Brain microvascular endothelial cell (primary cell): ENCODE measurements at regions not wholly inside any gene's neighbourhood (a gene's known extent, or its start where the extent isn't known, plus 50 kb on each side); places are given as distances from the start of the nearest gene placed in this dataset.

ENCODE experiments used
- DNase-seq: peaks from one replicate; pipeline ENCODE4 v3.0.0-alpha.2; 2020
- H3K27ac ChIP-seq: fragments of 250-450 bp; sonication (Bioruptor Pico); 2 replicates; pipeline ENCODE4 v1.5.1; 2020; ENCODE audit warnings: mild to moderate bottlenecking, moderate library complexity
- H3K27me3 ChIP-seq: fragments of 250-450 bp; sonication (Bioruptor Pico); replicated peaks from 2 replicates; pipeline ENCODE4 v1.5.1; 2020; ENCODE audit warnings: mild to moderate bottlenecking
- H3K36me3 ChIP-seq: fragments of 250-450 bp; sonication (Bioruptor Pico); replicated peaks from 2 replicates; pipeline ENCODE4 v1.5.1; 2020; ENCODE audit warnings: mild to moderate bottlenecking
- H3K4me3 ChIP-seq: 2 replicates; pipeline ENCODE4 v1.5.1; 2011; ENCODE audit warnings: low read depth, mild to moderate bottlenecking, control low read depth, low read length, moderate library complexity
- in situ Hi-C: cut with HindIII; loops from 2 replicates; pipeline ENCODE4 v1.10.0; 2017; ENCODE audit warnings: low sequenced_read_pairs, low pct_ligation_motif_present
- TF ChIP-seq, protein P1 (sequence below): IDR thresholded peaks from 2 replicates; pipeline ENCODE4 v1.5.1; 2011; ENCODE audit warnings: low read depth, mild to moderate bottlenecking, moderate library complexity, low read length, control low read depth, inconsistent platforms; ENCODE audit errors: missing control alignments

DNA sequence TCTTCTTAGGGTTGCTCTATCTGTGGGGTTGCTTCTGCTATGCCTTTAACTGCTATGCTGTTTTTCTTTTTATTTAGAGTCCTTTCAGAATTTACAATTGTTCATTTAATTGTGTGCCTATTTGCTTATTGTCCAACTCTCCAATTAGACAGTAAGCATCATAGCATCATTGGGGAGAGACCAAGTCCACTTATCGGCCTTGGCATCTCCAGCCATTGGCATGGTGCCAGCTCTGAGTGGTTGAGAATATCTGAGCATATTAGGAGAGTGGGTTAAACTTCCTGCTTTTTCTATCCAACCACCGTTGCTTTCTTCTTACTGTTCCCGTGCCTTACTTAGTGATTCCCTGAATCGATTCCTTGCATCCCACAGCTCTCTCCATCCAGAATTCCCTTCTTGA, 535.0 kb downstream of the AJAP1 start:
- TF ChIP-seq, protein P1, sequence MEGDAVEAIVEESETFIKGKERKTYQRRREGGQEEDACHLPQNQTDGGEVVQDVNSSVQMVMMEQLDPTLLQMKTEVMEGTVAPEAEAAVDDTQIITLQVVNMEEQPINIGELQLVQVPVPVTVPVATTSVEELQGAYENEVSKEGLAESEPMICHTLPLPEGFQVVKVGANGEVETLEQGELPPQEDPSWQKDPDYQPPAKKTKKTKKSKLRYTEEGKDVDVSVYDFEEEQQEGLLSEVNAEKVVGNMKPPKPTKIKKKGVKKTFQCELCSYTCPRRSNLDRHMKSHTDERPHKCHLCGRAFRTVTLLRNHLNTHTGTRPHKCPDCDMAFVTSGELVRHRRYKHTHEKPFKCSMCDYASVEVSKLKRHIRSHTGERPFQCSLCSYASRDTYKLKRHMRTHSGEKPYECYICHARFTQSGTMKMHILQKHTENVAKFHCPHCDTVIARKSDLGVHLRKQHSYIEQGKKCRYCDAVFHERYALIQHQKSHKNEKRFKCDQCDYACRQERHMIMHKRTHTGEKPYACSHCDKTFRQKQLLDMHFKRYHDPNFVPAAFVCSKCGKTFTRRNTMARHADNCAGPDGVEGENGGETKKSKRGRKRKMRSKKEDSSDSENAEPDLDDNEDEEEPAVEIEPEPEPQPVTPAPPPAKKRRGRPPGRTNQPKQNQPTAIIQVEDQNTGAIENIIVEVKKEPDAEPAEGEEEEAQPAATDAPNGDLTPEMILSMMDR = no peak
- H3K4me3 ChIP-seq = no peak overlapping the region
- in situ Hi-C loops = no loop called here
- H3K36me3 ChIP-seq = no peaks in the 10 kb centered on the region
- no peaks in the 10 kb centered on the region for H3K27me3 ChIP-seq
- DNase-seq = no peak
- no peak overlapping the region for H3K27ac ChIP-seq

DNA sequence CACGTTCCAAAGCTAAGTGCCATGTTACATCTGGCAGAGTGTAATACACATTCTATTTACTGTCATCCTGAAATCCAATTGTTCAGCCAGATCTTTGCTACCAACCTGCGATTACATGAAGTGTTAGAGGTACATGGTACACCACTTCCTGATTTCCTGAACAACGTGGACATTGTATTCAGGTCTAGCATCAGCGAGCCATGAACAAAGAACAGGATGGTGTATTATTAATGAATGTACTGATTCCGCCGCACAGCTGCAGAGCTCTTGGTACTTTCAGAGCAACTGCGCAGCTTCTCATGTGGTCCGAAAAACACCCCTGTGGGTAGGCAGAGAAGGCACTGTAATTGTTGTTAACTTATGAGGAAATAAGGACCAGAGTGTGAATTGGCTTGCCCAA, 511.4 kb downstream of the AJAP1 start:
- Histone ChIP-seq H3K4me3 (no peak overlapping the region), H3K27me3 (no peaks in the 10 kb centered on the region), H3K27ac (no peak overlapping the region), H3K36me3 (no peaks in the 10 kb centered on the region)
- in situ Hi-C loops = no loop called here
- no peak for DNase-seq
- TF ChIP-seq, protein P1 = no peak

DNA sequence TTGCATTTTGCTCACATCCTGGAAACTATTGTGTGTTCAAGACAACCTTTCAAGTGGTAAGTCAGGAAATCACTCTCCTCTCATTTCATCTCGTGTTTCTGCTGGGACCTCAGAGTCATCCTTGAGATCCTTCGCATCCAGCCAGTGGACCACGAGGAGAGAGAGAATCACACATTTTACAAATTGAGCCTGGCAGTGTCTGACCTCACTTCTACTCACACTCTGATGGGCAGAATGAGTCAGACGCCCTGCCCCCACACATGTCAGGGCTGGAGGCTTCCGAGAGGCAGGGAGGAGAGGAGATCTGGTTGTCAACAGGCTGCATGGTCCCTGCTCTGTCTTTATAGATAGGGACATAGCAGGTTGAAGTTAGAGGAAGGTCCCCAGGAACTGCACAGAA, 509.7 kb downstream of the AJAP1 start:
- TF ChIP-seq, protein P1 = no peak
- in situ Hi-C loops = no loop called here
- H3K4me3 ChIP-seq = no peak overlapping the region
- no peak for DNase-seq
- H3K36me3 ChIP-seq = no peaks in the 10 kb centered on the region
- no peaks in the 10 kb centered on the region for H3K27me3 ChIP-seq
- H3K27ac ChIP-seq = no peak overlapping the region

DNA sequence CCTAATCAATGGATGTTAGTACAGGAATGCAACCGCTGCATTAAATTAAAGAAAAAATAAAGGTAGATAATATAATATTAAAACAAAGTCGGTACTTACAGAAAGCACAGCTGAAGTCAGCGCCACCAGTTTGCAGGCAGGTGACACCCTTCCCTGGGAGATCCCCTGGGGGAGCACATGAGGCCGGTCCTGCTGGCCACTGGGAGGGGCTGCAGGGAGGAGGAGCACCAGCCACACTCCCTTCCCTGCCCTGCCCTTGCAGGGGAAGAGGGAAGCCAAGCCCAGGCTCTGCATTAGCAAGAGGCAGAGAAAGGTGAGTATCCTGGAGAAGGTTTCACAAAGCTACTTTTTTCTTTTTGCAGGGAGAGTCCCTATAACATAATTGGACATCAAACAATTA, 507.0 kb downstream of the AJAP1 start:
- H3K27me3 ChIP-seq = no peaks in the 10 kb centered on the region
- no peaks in the 10 kb centered on the region for H3K36me3 ChIP-seq
- in situ Hi-C loops = no loop called here
- no peak overlapping the region for H3K4me3 ChIP-seq
- no peak for DNase-seq
- TF ChIP-seq, protein P1 = no peak
- H3K27ac ChIP-seq = no peak overlapping the region

DNA sequence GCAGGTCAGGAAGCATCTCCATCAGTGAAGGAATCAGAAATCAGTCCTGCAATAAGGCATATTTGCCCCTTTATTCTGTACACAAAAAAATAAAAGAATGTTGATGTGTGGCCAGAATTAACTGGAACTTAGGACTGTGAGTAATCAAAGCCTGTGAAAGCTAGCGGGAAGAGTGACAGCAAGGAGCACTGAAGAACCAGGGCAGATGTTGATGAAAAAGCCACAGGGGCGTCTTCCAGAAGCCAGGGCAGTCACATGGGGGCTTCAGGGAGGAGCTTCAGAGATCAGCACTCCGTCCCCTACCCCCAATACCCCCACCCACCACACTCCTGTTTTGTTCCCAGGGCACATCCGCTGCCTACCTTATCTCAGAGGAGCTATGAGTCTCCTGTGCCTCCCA, 502.8 kb downstream of the AJAP1 start:
- Histone ChIP-seq H3K36me3 (no peaks in the 10 kb centered on the region), H3K4me3 (no peak overlapping the region), H3K27ac (no peak overlapping the region), H3K27me3 (no peaks in the 10 kb centered on the region)
- DNase-seq = no peak
- in situ Hi-C loops = no loop called here
- TF ChIP-seq, protein P1 = no peak

DNA sequence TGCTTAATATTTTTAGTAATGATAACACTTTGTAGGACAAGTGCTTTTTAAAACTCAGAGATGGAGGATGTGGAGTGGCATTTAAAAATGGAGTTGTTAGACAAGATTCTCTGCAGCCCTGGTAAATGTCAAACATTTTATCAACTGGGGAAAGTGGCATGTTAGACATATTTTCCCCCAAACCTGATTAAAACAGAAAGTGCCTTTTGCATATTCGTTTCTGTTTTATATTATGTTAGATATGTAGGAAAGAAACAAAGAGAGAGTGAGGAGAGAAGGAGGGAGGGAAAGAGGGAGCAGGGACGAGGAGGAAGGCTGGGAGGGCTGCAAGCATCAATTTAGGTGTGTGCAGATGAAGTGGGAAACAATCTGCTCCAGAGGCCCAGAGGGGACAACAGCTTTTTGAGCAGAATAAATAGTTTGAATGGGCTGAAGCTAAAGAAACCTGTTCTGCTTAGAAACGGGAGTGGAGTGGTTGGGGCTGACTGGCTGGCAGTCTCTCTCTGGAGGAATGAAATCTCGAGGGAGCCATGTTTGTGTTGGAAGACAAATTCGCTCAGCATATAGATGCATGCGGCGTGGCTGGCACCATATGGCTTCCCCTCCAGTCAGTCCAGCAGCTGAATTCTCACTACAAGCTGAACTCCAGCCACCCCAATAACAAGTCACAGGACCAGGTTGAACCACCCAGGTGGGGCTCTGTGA, 502.2 kb downstream of the AJAP1 start:
- Histone ChIP-seq H3K27me3 (no peaks in the 10 kb centered on the region), H3K36me3 (no peaks in the 10 kb centered on the region), H3K27ac (no peak overlapping the region), H3K4me3 (no peak overlapping the region)
- TF ChIP-seq, protein P1 = no peak
- no peak for DNase-seq
- in situ Hi-C loops = no loop called here
